Neural crest cell (in vitro differentiated cells): ENCODE measurements at regions not wholly inside any gene's neighbourhood (a gene's known extent, or its start where the extent isn't known, plus 50 kb on each side); places are given as distances from the start of the nearest gene placed in this dataset.
"Not testable (repeated sequence)": the region's sequence is repeated elsewhere in the genome, so short reads cannot be mapped to it uniquely, and the experiment has no call there.

ENCODE experiments used
- DNase-seq: peaks from one replicate; pipeline ENCODE4 v3.0.0; 2021; ENCODE audit warnings: low read depth, mixed read lengths, low spot score
- H3K27ac Mint-ChIP-seq: one replicate; pipeline ENCODE4 v1.8.0; 2021; ENCODE audit warnings: mild to moderate bottlenecking, mixed read lengths; ENCODE audit not compliant: unreplicated experiment
- H3K27me3 Mint-ChIP-seq: 2 replicates; pipeline ENCODE4 v1.8.0; 2021; ENCODE audit warnings: low read depth, mild to moderate bottlenecking, mixed read lengths
- H3K36me3 Mint-ChIP-seq: 2 replicates; pipeline ENCODE4 v1.8.0; 2021; ENCODE audit warnings: low read depth, mild to moderate bottlenecking, mixed read lengths
- H3K4me1 Mint-ChIP-seq: 2 replicates; pipeline ENCODE4 v1.8.0; 2021; ENCODE audit warnings: mixed read lengths
- H3K4me3 Mint-ChIP-seq: one replicate; pipeline ENCODE4 v1.8.0; 2021; ENCODE audit warnings: mild to moderate bottlenecking, mixed read lengths
- H3K9me3 Mint-ChIP-seq: 2 replicates; pipeline ENCODE4 v1.8.0; 2021; ENCODE audit warnings: mixed read lengths
- CTCF ChIP-seq: fragments of 200-600 bp; sonication (generic); conservative IDR thresholded peaks from 2 replicates; pipeline ENCODE4 v1.5.0; 2021; ENCODE audit warnings: antibody characterized with exemption, mild to moderate bottlenecking

GRCh38 chr10:16195894-16196293 lies 240.9 kb upstream of the PTER start:
- H3K9me3 Mint-ChIP-seq: no peaks in the 10 kb centered on the region
- no peak overlapping the region for H3K4me3 Mint-ChIP-seq
- no peaks in the 10 kb centered on the region for H3K4me1 Mint-ChIP-seq
- TF ChIP-seq CTCF: no peak
- H3K36me3 Mint-ChIP-seq: no peaks in the 10 kb centered on the region
- H3K27ac Mint-ChIP-seq: no peak overlapping the region
- H3K27me3 Mint-ChIP-seq: peaks cover 3% of the 10 kb centered on the region
- DNase-seq: no peak

- DNase-seq: no peak
- TF ChIP-seq CTCF: no peak
- no peaks in the 10 kb centered on the region for H3K36me3 Mint-ChIP-seq
- H3K9me3 Mint-ChIP-seq: no peaks in the 10 kb centered on the region
- H3K27me3 Mint-ChIP-seq: peaks cover 13% of the 10 kb centered on the region
- H3K27ac Mint-ChIP-seq: no peak overlapping the region
- H3K4me1 Mint-ChIP-seq: no peaks in the 10 kb centered on the region
- H3K4me3 Mint-ChIP-seq: no peak overlapping the region
Observed at GRCh38 chr10:16199216-16199615, 237.6 kb upstream of the PTER start.

DNA sequence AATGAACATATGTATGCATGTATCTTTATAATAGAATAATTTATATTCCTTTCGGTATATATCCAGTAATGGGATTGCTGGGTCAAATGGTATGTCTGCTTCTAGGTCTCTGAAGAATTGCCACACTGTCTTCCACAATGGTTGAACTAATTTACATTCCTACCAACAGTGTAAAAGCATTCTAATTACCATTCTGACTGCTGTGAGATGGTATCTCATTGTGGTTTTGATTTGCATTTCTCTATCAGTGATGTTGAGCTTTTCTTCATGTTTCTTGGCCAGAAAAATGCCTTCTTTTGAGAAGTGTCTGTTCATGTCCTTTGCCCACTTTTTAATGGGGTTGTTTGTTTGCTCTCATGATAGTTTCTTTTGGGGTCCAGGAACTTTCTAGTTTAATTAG lies 213.2 kb upstream of the PTER start:
- not testable (repeated sequence) for H3K27me3 Mint-ChIP-seq, H3K4me1 Mint-ChIP-seq, H3K4me3 Mint-ChIP-seq, H3K27ac Mint-ChIP-seq, DNase-seq, H3K36me3 Mint-ChIP-seq
- peaks cover 20% of the 10 kb centered on the region for H3K9me3 Mint-ChIP-seq

DNA sequence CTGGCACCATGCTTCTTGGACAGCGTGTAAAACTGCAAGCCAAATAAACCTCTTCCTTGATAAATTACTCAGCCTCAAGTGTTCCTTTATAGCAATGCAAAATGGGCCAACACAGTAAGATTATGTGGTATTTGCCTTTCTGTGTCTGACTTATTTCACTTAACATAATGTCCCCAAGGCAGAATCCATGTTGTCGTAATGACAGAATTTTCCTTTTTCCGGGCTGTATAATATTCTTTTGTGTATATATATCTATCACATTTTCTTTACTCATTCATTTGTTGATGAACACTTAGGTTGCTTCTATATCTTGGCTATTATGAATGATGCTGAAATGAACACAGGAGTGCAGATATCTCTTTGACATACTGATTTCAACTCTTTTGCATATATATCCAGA lies 209.1 kb upstream of the PTER start:
- peaks cover 3% of the 10 kb centered on the region for H3K27me3 Mint-ChIP-seq
- no peak for TF ChIP-seq CTCF
- no peaks in the 10 kb centered on the region for H3K36me3 Mint-ChIP-seq
- peaks cover 12% of the 10 kb centered on the region for H3K9me3 Mint-ChIP-seq
- no peaks in the 10 kb centered on the region for H3K4me1 Mint-ChIP-seq
- no peak overlapping the region for H3K4me3 Mint-ChIP-seq
- no peak overlapping the region for H3K27ac Mint-ChIP-seq
- no peak for DNase-seq

DNA sequence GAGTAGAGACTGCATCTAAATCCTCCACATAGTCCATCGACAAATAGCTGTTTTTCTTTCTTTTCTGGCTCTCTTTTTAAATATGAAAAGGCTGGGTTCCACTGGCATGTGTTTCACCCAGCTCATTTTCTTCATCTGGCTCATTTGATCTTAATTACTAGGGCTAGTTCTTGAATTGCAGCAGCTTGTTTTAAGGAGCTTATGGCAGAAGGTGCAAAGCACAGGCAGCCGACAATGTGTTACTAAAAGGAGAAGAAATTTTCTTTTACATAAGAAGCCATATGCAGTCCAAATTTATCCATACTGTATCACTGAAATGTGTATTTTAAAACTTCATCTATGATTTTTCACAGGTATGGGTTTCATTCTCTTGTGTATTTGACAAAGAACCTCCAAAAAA lies 205.6 kb upstream of the PTER start:
- no peak for DNase-seq
- Mint-ChIP-seq H3K27ac (no peak overlapping the region), H3K36me3 (no peaks in the 10 kb centered on the region), H3K4me3 (no peak overlapping the region), H3K9me3 (peaks cover 6% of the 10 kb centered on the region), H3K4me1 (no peaks in the 10 kb centered on the region), H3K27me3 (peaks cover 10% of the 10 kb centered on the region)
- no peak for TF ChIP-seq CTCF

DNA sequence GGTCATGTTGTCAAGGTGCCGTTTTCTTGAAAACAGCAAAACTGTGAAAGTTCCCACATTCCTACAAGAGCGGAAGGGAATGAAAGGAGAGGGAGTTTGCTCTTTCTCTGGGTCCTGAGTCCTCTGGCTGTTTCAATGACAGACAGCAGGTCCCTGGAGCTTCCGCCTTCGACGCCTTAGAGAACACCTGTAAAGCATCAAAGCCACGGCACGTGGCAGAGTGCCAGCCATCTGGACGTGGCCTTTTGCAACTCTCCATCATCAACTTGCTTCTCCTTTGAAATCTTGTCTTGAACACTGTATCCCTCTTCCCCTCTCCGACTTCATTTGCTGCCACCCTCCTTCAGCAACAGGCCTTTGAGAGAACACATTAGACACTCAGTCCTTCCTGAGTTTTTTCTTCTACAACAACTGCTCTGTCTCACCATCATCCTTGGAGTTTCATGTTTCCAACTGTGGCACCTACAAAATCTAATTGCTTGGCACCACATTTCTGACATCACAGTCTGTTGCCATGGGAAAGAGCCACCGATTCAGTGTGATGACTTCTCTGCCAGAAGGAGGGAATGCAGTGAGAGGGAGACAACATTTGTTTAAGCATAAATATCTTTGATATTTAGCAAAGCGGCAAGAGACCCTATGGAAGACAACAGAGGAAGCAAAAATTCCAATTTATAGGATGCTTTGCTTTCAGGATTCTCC lies 204.9 kb upstream of the PTER start:
- Mint-ChIP-seq H3K27ac (no peak overlapping the region), H3K36me3 (no peaks in the 10 kb centered on the region), H3K4me1 (no peaks in the 10 kb centered on the region), H3K9me3 (peaks cover 6% of the 10 kb centered on the region), H3K27me3 (peaks cover 12% of the 10 kb centered on the region), H3K4me3 (no peak overlapping the region)
- no peak for DNase-seq
- no peak for TF ChIP-seq CTCF
